H9 (cell line): ENCODE measurements at regions not wholly inside any gene's neighbourhood (a gene's known extent, or its start where the extent isn't known, plus 50 kb on each side); places are given as distances from the start of the nearest gene placed in this dataset.
A peak's percentile ranks its signal among the peaks of the same experiment; 100 is the strongest.
"Not testable (repeated sequence)": the region's sequence is repeated elsewhere in the genome, so short reads cannot be mapped to it uniquely, and the experiment has no call there.

Experiments
- DNase-seq: peaks from one replicate; pipeline ENCODE4 v3.0.0-alpha.2; 2017
- H2AFZ ChIP-seq: one replicate; pipeline ENCODE4 v1.6.1; 2013; ENCODE audit warnings: mild to moderate bottlenecking, low read length, control low read depth, moderate library complexity
- H2AK5ac ChIP-seq: 2 replicates; pipeline ENCODE4 v1.6.1; 2013; ENCODE audit warnings: low read length, control low read depth, mixed read lengths; ENCODE audit not compliant: insufficient read length
- H2BK120ac ChIP-seq: one replicate; pipeline ENCODE4 v1.6.1; 2013; ENCODE audit warnings: low read depth, mild to moderate bottlenecking, low read length, control low read depth, inconsistent platforms; ENCODE audit not compliant: poor library complexity, severe bottlenecking
- H2BK12ac ChIP-seq: 2 replicates; pipeline ENCODE4 v1.6.1; 2013; ENCODE audit warnings: low read length, control low read depth, mixed read lengths, low read depth; ENCODE audit not compliant: insufficient read length
- H2BK15ac ChIP-seq: 2 replicates; pipeline ENCODE4 v1.6.1; 2013; ENCODE audit warnings: low read depth, low read length, control low read depth
- H2BK20ac ChIP-seq: one replicate; pipeline ENCODE4 v1.6.1; 2013; ENCODE audit warnings: low read depth, mild to moderate bottlenecking, low read length, control low read depth, inconsistent platforms; ENCODE audit not compliant: poor library complexity, severe bottlenecking
- H2BK5ac ChIP-seq: 2 replicates; pipeline ENCODE4 v1.6.1; 2013; ENCODE audit warnings: low read length, control low read depth, mixed read lengths; ENCODE audit not compliant: insufficient read length
- H3K14ac ChIP-seq: 2 replicates; pipeline ENCODE4 v1.6.1; 2013; ENCODE audit warnings: low read length, control low read depth; ENCODE audit not compliant: insufficient read depth
- H3K18ac ChIP-seq: 2 replicates; pipeline ENCODE4 v1.6.1; 2013; ENCODE audit warnings: low read depth, mild to moderate bottlenecking, mixed read lengths, low read length, control low read depth; ENCODE audit not compliant: insufficient read length
- H3K23ac ChIP-seq: 2 replicates; pipeline ENCODE4 v1.6.1; 2013; ENCODE audit warnings: low read length, control low read depth, mixed read lengths, low read depth; ENCODE audit not compliant: insufficient read length
- H3K23me2 ChIP-seq: 2 replicates; pipeline ENCODE4 v1.6.1; 2013; ENCODE audit warnings: low read depth, mild to moderate bottlenecking, mixed read lengths, low read length, control low read depth; ENCODE audit not compliant: insufficient read length, poor library complexity, severe bottlenecking
- H3K27ac ChIP-seq: 2 replicates; pipeline ENCODE4 v1.5.1; 2013; ENCODE audit warnings: low read length, control low read depth, mixed read lengths, low read depth; ENCODE audit not compliant: insufficient read length
- H3K27me3 ChIP-seq: 2 replicates; pipeline ENCODE4 v1.6.1; 2013; ENCODE audit warnings: low read length, control low read depth, inconsistent platforms; ENCODE audit not compliant: insufficient read depth
- H3K4ac ChIP-seq: 2 replicates; pipeline ENCODE4 v1.6.1; 2013; ENCODE audit warnings: low read depth, mild to moderate bottlenecking, control low read depth, inconsistent platforms, low read length, moderate library complexity
- H3K4me1 ChIP-seq: 2 replicates; pipeline ENCODE4 v1.6.1; 2013; ENCODE audit warnings: low read length, control low read depth, inconsistent platforms; ENCODE audit not compliant: insufficient read depth
- H3K4me2 ChIP-seq: 2 replicates; pipeline ENCODE4 v1.6.1; 2013; ENCODE audit warnings: low read length, control low read depth, mixed read lengths; ENCODE audit not compliant: insufficient read length, insufficient read depth
- H3K56ac ChIP-seq: 2 replicates; pipeline ENCODE4 v1.6.1; 2013; ENCODE audit warnings: low read depth, mild to moderate bottlenecking, mixed read lengths, low read length, control low read depth; ENCODE audit not compliant: insufficient read length
- H3K79me1 ChIP-seq: 2 replicates; pipeline ENCODE4 v1.6.1; 2013; ENCODE audit warnings: low read depth, mild to moderate bottlenecking, moderate library complexity, low read length, control low read depth, inconsistent platforms; ENCODE audit not compliant: insufficient read depth, poor library complexity, severe bottlenecking
- H3K79me2 ChIP-seq: 2 replicates; pipeline ENCODE4 v1.6.1; 2013; ENCODE audit warnings: low read length, control low read depth, inconsistent platforms; ENCODE audit not compliant: insufficient read depth
- H3K9ac ChIP-seq: 2 replicates; pipeline ENCODE4 v1.6.1; 2013; ENCODE audit warnings: low read length, control low read depth, mixed read lengths; ENCODE audit not compliant: insufficient read length; ENCODE audit errors: extremely low read depth
- H3K9me3 ChIP-seq: one replicate; pipeline ENCODE4 v1.6.1; 2013; ENCODE audit warnings: low read depth, low read length, inconsistent platforms; ENCODE audit not compliant: control insufficient read depth
- H3T11ph ChIP-seq: one replicate; pipeline ENCODE4 v1.6.1; 2013; ENCODE audit warnings: mild to moderate bottlenecking, low read length, control low read depth, inconsistent platforms
- H4K20me1 ChIP-seq: one replicate; pipeline ENCODE4 v1.6.1; 2013; ENCODE audit not compliant: control insufficient read depth, insufficient read length, insufficient read depth
- H4K5ac ChIP-seq: 2 replicates; pipeline ENCODE4 v1.6.1; 2013; ENCODE audit warnings: low read depth, mild to moderate bottlenecking, mixed read lengths, low read length, control low read depth; ENCODE audit not compliant: insufficient read length
- H4K8ac ChIP-seq: replicated peaks from 2 replicates; pipeline ENCODE4 v1.6.1; 2013; ENCODE audit warnings: low read length, control low read depth, mixed read lengths, low read depth; ENCODE audit not compliant: insufficient read length
- H4K91ac ChIP-seq: 2 replicates; pipeline ENCODE4 v1.6.1; 2013; ENCODE audit warnings: low read depth, mild to moderate bottlenecking, moderate library complexity, mixed read lengths, low read length, control low read depth; ENCODE audit not compliant: insufficient read length
- H3K27ac Mint-ChIP-seq, 3 experiments: 2 replicates in 2 of 3; 3 replicates in 1 of 3; pipeline ENCODE4 v1.8.0; 2020 to 2021; ENCODE audit warnings: mixed read lengths in 3 of 3, mild to moderate bottlenecking in 1 of 3, moderate library complexity in 1 of 3
- H3K27me3 Mint-ChIP-seq: 2 replicates; pipeline ENCODE4 v1.8.0; 2021; ENCODE audit warnings: low read depth, mild to moderate bottlenecking, moderate library complexity, mixed read lengths
- H3K36me3 Mint-ChIP-seq, 3 experiments: 2 replicates in 2 of 3; 3 replicates in 1 of 3; pipeline ENCODE4 v1.8.0; 2020 to 2021; ENCODE audit warnings: low read depth in 3 of 3, mixed read lengths in 3 of 3; ENCODE audit not compliant: insufficient read depth in 1 of 3
- H3K4me1 Mint-ChIP-seq, 2 experiments: 2 replicates each; pipeline ENCODE4 v1.8.0; 2020; ENCODE audit warnings: mixed read lengths in 2 of 2
- H3K4me3 Mint-ChIP-seq, 2 experiments: 2 replicates in 1 of 2; 3 replicates in 1 of 2; pipeline ENCODE4 v1.8.0; 2020 to 2021; ENCODE audit warnings: mild to moderate bottlenecking in 2 of 2, mixed read lengths in 2 of 2, moderate library complexity in 1 of 2
- H3K9me3 Mint-ChIP-seq, 2 experiments: 2 replicates in 1 of 2; 3 replicates in 1 of 2; pipeline ENCODE4 v1.8.0; 2020; ENCODE audit warnings: mild to moderate bottlenecking in 2 of 2, mixed read lengths in 2 of 2, moderate library complexity in 1 of 2
- CTCF ChIP-seq: fragments of 200-600 bp; sonication (generic); conservative IDR thresholded peaks from 3 replicates; pipeline ENCODE4 v1.8.0; 2021; ENCODE audit warnings: antibody characterized with exemption, mild to moderate bottlenecking
- WGBS: extraction: QIAGEN DNeasy Blood & Tissue Kit; methylation state at CpG from one replicate; pipeline ENCODE4 v1.1.7; 2013; ENCODE audit warnings: missing lambda C conversion rate, low lambda C conversion rate, mixed read lengths; ENCODE audit not compliant: insufficient read length; ENCODE audit errors: extremely low coverage; 5-methylcytosine and 5-hydroxymethylcytosine counted together

DNA sequence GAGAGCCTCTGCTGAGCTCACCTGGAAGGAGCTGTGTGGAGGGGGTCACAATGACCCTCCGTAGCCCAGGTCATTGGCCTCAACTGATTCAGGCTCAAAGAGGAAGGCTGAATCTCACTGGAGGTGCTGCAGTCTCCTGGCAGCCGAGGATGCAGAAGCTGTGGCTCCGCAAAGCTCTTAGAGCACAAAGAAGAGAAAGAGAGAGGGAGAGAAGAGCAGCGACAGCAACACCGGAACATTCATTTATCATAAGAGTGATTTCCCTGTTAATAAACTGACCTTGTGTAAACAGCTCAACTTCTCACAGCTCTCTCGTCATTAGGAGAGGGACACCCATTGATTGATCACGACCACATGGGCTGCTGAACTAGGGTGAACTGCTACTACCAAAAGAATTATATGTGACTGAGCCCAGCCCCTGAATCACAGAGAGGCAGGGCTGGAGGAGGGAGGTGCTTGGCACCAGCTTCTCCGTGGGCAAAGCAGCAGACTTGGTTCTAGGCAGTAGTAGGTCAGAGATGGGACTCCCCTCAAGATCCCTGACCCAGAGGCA, 281.7 kb downstream of the NXPE2 start:
- H3K9me3 Mint-ChIP-seq: no peaks in the 10 kb centered on the region
- Histone ChIP-seq H3K27me3 (no peaks in the 10 kb centered on the region), H3K9me3 (no peaks in the 10 kb centered on the region), H3K14ac (no peak overlapping the region), H4K5ac (no peak overlapping the region), H4K8ac (no peak overlapping the region), H4K20me1 (no peaks in the 10 kb centered on the region), H3K4me1 (peaks cover 2% of the 10 kb centered on the region; the same call in 1 of the 2 replicates), H4K91ac (no peak overlapping the region), H2BK20ac (no peak overlapping the region), H3K79me1 (no peaks in the 10 kb centered on the region), H2BK5ac (no peak overlapping the region), H3K9ac (no peak overlapping the region), H2AK5ac (no peak overlapping the region), H3K27ac (no peak overlapping the region), H3K79me2 (no peaks in the 10 kb centered on the region), H3K18ac (no peak overlapping the region), H3K4me2 (no peak overlapping the region), H3T11ph (no peak overlapping the region), H3K23me2 (no peaks in the 10 kb centered on the region), H2BK12ac (no peak overlapping the region), H3K4ac (no peak overlapping the region), H2BK120ac (no peak overlapping the region), H3K23ac (no peak overlapping the region), H2AFZ (no peak overlapping the region), H3K56ac (no peak overlapping the region), H2BK15ac (no peak overlapping the region)
- H3K27ac Mint-ChIP-seq: peak overlapping the region in 1 of 3 experiments; percentile 53; a peak in 1 of 7 replicates
- H3K36me3 Mint-ChIP-seq: no peaks in the 10 kb centered on the region
- no peak for DNase-seq
- TF ChIP-seq CTCF: no peak
- no CpG with 5 or more reads among the region's 8 CpGs for WGBS
- H3K4me3 Mint-ChIP-seq: no peak overlapping the region
- H3K4me1 Mint-ChIP-seq: peaks cover 17 to 33% of the 10 kb centered on the region in 2 experiments
- H3K27me3 Mint-ChIP-seq: peaks cover 6% of the 10 kb centered on the region; the same call in 1 of the 2 replicates

DNA sequence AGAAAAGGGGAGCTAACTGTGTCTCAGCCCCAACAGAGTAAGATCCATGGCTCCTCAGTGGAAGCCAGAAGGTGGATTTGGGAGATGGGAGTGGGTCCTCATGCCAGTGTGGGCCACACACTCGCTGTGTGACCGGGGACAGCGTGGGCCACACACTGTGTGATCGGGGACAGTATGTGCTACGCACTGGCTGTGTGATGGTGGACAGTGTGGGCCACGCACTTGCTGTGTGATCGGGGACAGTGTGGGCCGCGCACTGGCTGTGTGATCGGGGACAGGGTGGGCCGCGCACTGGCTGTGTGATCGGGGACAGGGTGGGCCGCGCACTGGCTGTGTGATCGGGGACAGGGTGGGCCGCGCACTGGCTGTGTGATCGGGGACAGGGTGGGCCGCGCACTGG, 282.5 kb downstream of the NXPE2 start:
- H2AFZ ChIP-seq, H2BK15ac ChIP-seq, H4K91ac ChIP-seq, H4K8ac ChIP-seq, H2BK20ac ChIP-seq, H3K27ac ChIP-seq, H3K18ac ChIP-seq, H3K27me3 ChIP-seq, H3K79me2 ChIP-seq, H3T11ph ChIP-seq, H3K36me3 Mint-ChIP-seq, H3K9me3 ChIP-seq, DNase-seq, H3K79me1 ChIP-seq, H3K9me3 Mint-ChIP-seq, H3K4me1 ChIP-seq, H3K23ac ChIP-seq, H2BK12ac ChIP-seq, H2BK5ac ChIP-seq, H2AK5ac ChIP-seq, H3K56ac ChIP-seq, H3K4ac ChIP-seq, H3K4me2 ChIP-seq, H3K23me2 ChIP-seq, H3K4me3 Mint-ChIP-seq, H4K20me1 ChIP-seq, H3K14ac ChIP-seq, H4K5ac ChIP-seq, H3K27me3 Mint-ChIP-seq, H3K9ac ChIP-seq, H2BK120ac ChIP-seq: not testable (repeated sequence)
- Mint-ChIP-seq H3K4me1 (peaks cover 17 to 33% of the 10 kb centered on the region in 2 experiments), H3K27ac (0 out of 7 replicates have a peak overlapping the region, but pooled peaks of 1 of the 3 experiments have one; percentile 60)
- WGBS: no CpG with 5 or more reads among the region's 21 CpGs
